Thoracic aorta (tissue), 2 donors: ENCODE measurements at regions not wholly inside any gene's neighbourhood (a gene's known extent, or its start where the extent isn't known, plus 50 kb on each side); places are given as distances from the start of the nearest gene placed in this dataset.
"Not testable (repeated sequence)": the region's sequence is repeated elsewhere in the genome, so short reads cannot be mapped to it uniquely, and the experiment has no call there.

Source experiments
- ATAC-seq: fragments of 150-250 bp; one replicate; pipeline ENCODE4 v1.8.0; 2017; ENCODE audit warnings: low read depth; ENCODE audit not compliant: insufficient number of reproducible peaks, low FRiP score
- DNase-seq: peaks from one replicate; pipeline ENCODE4 v3.0.0-alpha.2; 2020; ENCODE audit warnings: low spot score
- H3K27ac ChIP-seq, 2 donors: fragments of 200-600 bp; sonication (generic); 1 replicate in 1 of 2; 2 replicates in 1 of 2; pipeline ENCODE4 v1.5.1; 2016; ENCODE audit warnings: mild to moderate bottlenecking in 2 of 2, moderate library complexity in 2 of 2
- H3K27me3 ChIP-seq: fragments of 200-600 bp; sonication (generic); replicated peaks from 2 replicates; pipeline ENCODE4 v1.6.0; 2016; ENCODE audit warnings: mild to moderate bottlenecking; ENCODE audit not compliant: insufficient read depth
- H3K36me3 ChIP-seq: fragments of 200-600 bp; sonication (generic); one replicate; pipeline ENCODE4 v1.5.1; 2016
- H3K4me1 ChIP-seq, 2 donors: fragments of 200-600 bp; sonication (generic); 1 replicate in 1 of 2; 2 replicates in 1 of 2; pipeline versions ENCODE4 v1.5.1 to v1.6.0; 2016; ENCODE audit warnings: low read depth in 2 of 2, mild to moderate bottlenecking in 1 of 2; ENCODE audit not compliant: control insufficient read depth in 1 of 2
- H3K4me3 ChIP-seq: fragments of 200-600 bp; sonication (generic); 2 replicates; pipeline ENCODE4 v1.5.1; 2016; ENCODE audit warnings: mild to moderate bottlenecking
- H3K9me3 ChIP-seq: fragments of 200-600 bp; sonication (generic); 2 replicates; pipeline ENCODE4 v1.5.1; 2016
- CTCF ChIP-seq: fragments of 200-600 bp; sonication (generic); IDR thresholded peaks from one replicate; pipeline ENCODE4 v1.5.1; 2019; ENCODE audit warnings: antibody characterized with exemption

DNA sequence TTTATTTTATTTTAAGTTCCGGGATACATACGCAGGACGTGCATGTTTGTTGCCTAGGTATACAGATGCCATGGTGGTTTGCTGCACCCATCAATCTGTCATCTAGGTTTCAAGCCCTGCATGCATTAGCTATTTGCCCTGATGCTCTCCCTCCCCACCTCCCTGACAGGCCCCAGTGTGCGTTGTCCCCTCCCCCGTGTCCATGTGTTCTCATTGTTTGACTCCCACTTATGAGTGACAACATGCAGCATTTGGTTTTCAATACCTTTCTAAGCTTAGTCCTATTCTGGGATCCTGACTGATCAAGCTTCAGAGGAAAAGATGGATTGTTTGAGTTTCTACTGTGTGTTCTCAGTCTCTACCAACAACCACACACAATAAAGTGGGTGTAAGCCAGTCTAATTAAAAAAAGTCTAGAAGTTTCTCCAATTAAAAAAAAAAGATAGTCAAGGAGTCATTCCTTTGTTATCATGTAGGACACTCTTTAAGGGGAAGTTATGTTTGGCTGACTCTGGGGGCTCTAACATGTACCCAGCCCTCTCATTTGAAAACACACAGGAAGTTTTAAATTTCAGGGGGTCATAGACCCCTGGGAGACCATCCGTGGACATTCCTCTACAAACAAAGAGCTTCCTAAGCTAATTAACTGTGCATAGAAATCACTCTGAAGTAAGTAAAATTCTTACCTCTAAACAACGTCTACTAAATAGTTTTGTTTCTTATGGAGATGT lies 66.3 kb upstream of the ADAMTS18 start:
- H3K4me3 ChIP-seq = no peak overlapping the region
- DNase-seq (no peak), ATAC-seq (no peak)
- H3K27ac ChIP-seq = no peak overlapping the region
- no peaks in the 10 kb centered on the region for H3K4me1 ChIP-seq
- no peaks in the 10 kb centered on the region for H3K27me3 ChIP-seq
- no peak for TF ChIP-seq CTCF
- H3K9me3 ChIP-seq = no peaks in the 10 kb centered on the region
- H3K36me3 ChIP-seq = no peaks in the 10 kb centered on the region

DNA sequence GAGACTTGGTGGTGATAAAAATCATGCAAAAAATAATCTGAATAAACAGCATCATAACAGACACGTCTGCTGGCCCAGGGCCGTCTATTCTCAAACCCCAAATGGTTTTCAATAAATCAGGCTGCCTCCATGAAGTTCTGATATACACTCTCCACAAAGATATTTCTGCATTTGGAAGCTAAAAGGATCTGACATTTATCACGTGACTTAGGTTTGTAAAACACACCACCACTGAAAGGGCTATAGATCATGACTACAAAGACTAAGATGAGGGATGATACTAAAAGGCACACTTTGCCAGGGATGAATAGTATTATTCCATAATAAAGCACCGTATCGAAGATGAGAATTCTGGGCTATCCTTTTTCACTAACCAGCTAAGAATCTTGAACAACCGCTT lies 67.6 kb upstream of the ADAMTS18 start:
- H3K4me1 ChIP-seq = no peaks in the 10 kb centered on the region
- H3K27me3 ChIP-seq = no peaks in the 10 kb centered on the region
- H3K9me3 ChIP-seq = no peaks in the 10 kb centered on the region
- no peaks in the 10 kb centered on the region for H3K36me3 ChIP-seq
- no peak for TF ChIP-seq CTCF
- DNase-seq = no peak
- no peak overlapping the region for H3K27ac ChIP-seq
- ATAC-seq = no peak
- H3K4me3 ChIP-seq = no peak overlapping the region

DNA sequence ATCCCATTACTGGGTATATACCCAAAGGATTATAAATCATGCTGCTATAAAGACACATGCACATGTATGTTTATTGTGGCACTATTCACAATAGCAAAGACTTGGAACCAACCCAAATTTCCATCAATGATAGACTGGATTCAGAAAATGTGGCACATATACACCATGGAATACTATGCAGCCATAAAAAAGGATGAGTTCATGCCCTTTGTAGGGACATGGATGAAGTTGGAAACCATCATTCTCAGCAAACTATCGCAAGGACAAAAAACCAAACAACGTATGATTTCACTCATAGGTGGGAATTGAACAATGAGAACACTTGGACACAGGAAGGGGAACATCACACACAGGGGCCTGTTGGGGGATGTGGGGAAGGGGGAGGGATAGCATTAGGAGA lies 71.7 kb upstream of the ADAMTS18 start:
- not testable (repeated sequence) for DNase-seq, H3K9me3 ChIP-seq, H3K36me3 ChIP-seq, ATAC-seq, H3K27ac ChIP-seq, H3K4me1 ChIP-seq, H3K4me3 ChIP-seq, H3K27me3 ChIP-seq

DNA sequence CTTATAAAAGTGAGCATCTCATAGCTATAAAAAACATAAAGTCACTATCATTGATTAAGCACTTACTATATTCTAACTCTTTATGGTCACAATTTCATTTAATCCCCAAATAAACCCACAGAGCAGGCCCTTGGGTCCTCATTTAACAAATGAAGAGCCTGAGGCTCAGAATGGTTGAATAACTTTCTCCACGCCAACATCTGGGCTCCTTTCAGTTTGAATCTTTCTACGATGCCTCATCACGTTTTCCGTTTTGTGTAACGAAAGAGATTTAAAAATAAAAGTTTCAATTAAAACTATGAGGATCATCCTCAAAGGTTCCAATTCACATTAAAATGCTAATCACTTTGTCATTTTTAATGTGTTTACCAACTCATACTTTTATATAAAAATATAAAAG lies 74.2 kb upstream of the ADAMTS18 start:
- Histone ChIP-seq H3K27ac (no peak overlapping the region), H3K9me3 (no peaks in the 10 kb centered on the region), H3K4me1 (no peaks in the 10 kb centered on the region), H3K36me3 (no peaks in the 10 kb centered on the region), H3K27me3 (no peaks in the 10 kb centered on the region), H3K4me3 (no peak overlapping the region)
- no peak for TF ChIP-seq CTCF
- no peak for ATAC-seq
- DNase-seq = no peak

DNA sequence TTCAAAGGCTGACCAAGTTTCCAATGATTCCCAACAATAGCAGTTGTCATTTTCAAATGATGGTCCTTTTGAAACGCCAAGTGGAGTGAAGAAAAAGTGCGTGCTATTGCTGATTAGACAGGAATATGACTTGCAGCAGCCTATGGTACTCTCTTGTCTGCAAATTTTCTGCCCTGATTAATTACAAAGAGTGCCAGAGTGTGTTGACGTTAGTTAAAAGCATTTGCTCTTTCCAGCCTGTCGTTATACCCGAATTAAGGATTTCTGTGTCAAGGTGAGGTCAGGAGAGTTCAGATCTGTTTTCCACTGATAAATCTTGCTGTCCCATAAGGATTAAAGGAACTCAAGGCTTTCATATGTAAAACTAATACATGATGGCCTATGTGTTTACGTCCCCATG lies 75.0 kb upstream of the ADAMTS18 start:
- Histone ChIP-seq H3K4me1 (no peaks in the 10 kb centered on the region), H3K27ac (no peak overlapping the region), H3K4me3 (no peak overlapping the region), H3K9me3 (no peaks in the 10 kb centered on the region), H3K27me3 (no peaks in the 10 kb centered on the region), H3K36me3 (no peaks in the 10 kb centered on the region)
- ATAC-seq (no peak), DNase-seq (no peak)
- TF ChIP-seq CTCF = no peak

DNA sequence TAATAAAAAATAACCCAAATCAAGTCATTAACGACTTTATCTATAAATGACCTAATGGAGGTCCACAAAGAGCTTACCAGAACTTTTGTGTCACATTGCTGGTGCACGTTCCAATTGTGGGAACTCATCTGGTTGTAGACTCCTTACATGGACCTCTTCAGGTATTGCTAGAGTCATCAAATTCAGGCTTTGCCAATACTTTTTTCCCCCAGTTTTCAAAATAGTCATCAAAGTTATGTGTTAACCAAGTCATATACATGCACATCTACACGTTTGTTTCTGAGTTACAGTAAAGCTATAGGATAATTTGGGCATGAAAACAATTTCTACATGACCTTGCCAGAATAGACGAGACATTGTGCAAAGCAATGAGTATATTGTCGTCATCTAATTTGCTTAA lies 76.2 kb upstream of the ADAMTS18 start:
- Histone ChIP-seq H3K36me3 (no peaks in the 10 kb centered on the region), H3K9me3 (no peaks in the 10 kb centered on the region), H3K4me1 (no peaks in the 10 kb centered on the region), H3K27ac (no peak overlapping the region), H3K4me3 (no peak overlapping the region), H3K27me3 (no peaks in the 10 kb centered on the region)
- DNase-seq (no peak), ATAC-seq (no peak)
- no peak for TF ChIP-seq CTCF
